WTC11 (cell line): ENCODE measurements at regions not wholly inside any gene's neighbourhood (a gene's known extent, or its start where the extent isn't known, plus 50 kb on each side); places are given as distances from the start of the nearest gene placed in this dataset.

ENCODE experiments used
- ATAC-seq: fragments of 200-7000 bp; cut with Tn5 transposase; 2 replicates; pipeline ENCODE4 v1.10.0; 2021; ENCODE audit warnings: mild to moderate bottlenecking, moderate library complexity
- CTCF ChIA-PET: fragments of 300-600 bp; sonication (Branson Sonifier 250); formaldehyde crosslinking; loops from one replicate; lab custom pipeline; 2021; ENCODE audit warnings: antibody characterized with exemption; lab: Charles Lee
- POLR2A ChIA-PET: fragments of 350-600 bp; sonication (Branson Sonifier 250); formaldehyde crosslinking; loops from one replicate; lab custom pipeline; 2021; ENCODE audit warnings: antibody characterized with exemption; lab: Charles Lee
- DNase-seq: peaks from one replicate; pipeline ENCODE4 v3.0.0; 2021; ENCODE audit warnings: low spot score
- H3K27ac Mint-ChIP-seq: 2 replicates; pipeline ENCODE4 v1.8.0; 2021; ENCODE audit warnings: mixed read lengths
- H3K27me3 Mint-ChIP-seq: 2 replicates; pipeline ENCODE4 v1.8.0; 2021; ENCODE audit warnings: low read depth, mild to moderate bottlenecking, moderate library complexity, mixed read lengths
- H3K36me3 Mint-ChIP-seq: 2 replicates; pipeline ENCODE4 v1.8.0; 2021; ENCODE audit warnings: mixed read lengths
- H3K4me1 Mint-ChIP-seq: 2 replicates; pipeline ENCODE4 v1.8.0; 2022; ENCODE audit warnings: mixed read lengths
- H3K4me3 Mint-ChIP-seq: 2 replicates; pipeline ENCODE4 v1.8.0; 2021; ENCODE audit warnings: mild to moderate bottlenecking, moderate library complexity, mixed read lengths
- H3K9me3 Mint-ChIP-seq: 2 replicates; pipeline ENCODE4 v1.8.0; 2021; ENCODE audit warnings: mixed read lengths
- CBFB ChIP-seq: sonication (generic); formaldehyde crosslinking; IDR thresholded peaks from 2 replicates; pipeline ENCODE4 v1.8.1; 2022; ENCODE audit warnings: mild to moderate bottlenecking, low read depth, missing genetic modification reagents
- CREB1 ChIP-seq: sonication (generic); formaldehyde crosslinking; IDR thresholded peaks from 2 replicates; pipeline ENCODE4 v1.8.0; 2023; ENCODE audit warnings: mild to moderate bottlenecking, missing genetic modification reagents
- FOXP1 ChIP-seq: sonication (generic); formaldehyde crosslinking; IDR thresholded peaks from 2 replicates; pipeline ENCODE4 v1.8.0; 2022; ENCODE audit warnings: missing genetic modification reagents, mild to moderate bottlenecking, moderate library complexity, borderline replicate concordance
- JUN ChIP-seq: sonication (generic); formaldehyde crosslinking; IDR thresholded peaks from 2 replicates; pipeline ENCODE4 v1.8.0; 2023; ENCODE audit warnings: mild to moderate bottlenecking, missing genetic modification reagents
- KAT7 ChIP-seq: sonication (generic); formaldehyde crosslinking; IDR thresholded peaks from 2 replicates; pipeline ENCODE4 v1.8.1; 2023; ENCODE audit warnings: missing genetic modification reagents, mild to moderate bottlenecking, borderline replicate concordance
- NR1H2 ChIP-seq: sonication (generic); formaldehyde crosslinking; IDR thresholded peaks from 2 replicates; pipeline ENCODE4 v1.9.0; 2021; ENCODE audit warnings: mild to moderate bottlenecking, moderate library complexity, missing genetic modification reagents
- OVOL2 ChIP-seq: fragments of 250-450 bp; sonication (Bioruptor Pico); IDR thresholded peaks from 2 replicates; pipeline ENCODE4 v1.9.0; 2021; ENCODE audit warnings: mild to moderate bottlenecking, borderline replicate concordance
- TCF7 ChIP-seq: sonication (generic); formaldehyde crosslinking; IDR thresholded peaks from 2 replicates; pipeline ENCODE4 v1.8.0; 2022; ENCODE audit warnings: mild to moderate bottlenecking, low read depth, missing genetic modification reagents, moderate library complexity
- TEAD4 ChIP-seq: sonication (generic); formaldehyde crosslinking; IDR thresholded peaks from 2 replicates; pipeline ENCODE4 v1.8.0; 2022; ENCODE audit warnings: mild to moderate bottlenecking, missing genetic modification reagents
- ZBTB21 ChIP-seq: sonication (generic); formaldehyde crosslinking; IDR thresholded peaks from 2 replicates; pipeline ENCODE4 v1.8.1; 2023; ENCODE audit warnings: mild to moderate bottlenecking, missing genetic modification reagents, borderline replicate concordance
- ZNF121 ChIP-seq: sonication (generic); formaldehyde crosslinking; IDR thresholded peaks from 2 replicates; pipeline ENCODE4 v1.8.0; 2023; ENCODE audit warnings: missing genetic modification reagents
- ZNF317 ChIP-seq: sonication (generic); formaldehyde crosslinking; IDR thresholded peaks from 2 replicates; pipeline ENCODE4 v1.8.1; 2023; ENCODE audit warnings: low read depth, mild to moderate bottlenecking, moderate library complexity, missing genetic modification reagents, borderline replicate concordance
- ZNF396 ChIP-seq: fragments of 250-450 bp; sonication (Bioruptor Pico); IDR thresholded peaks from 2 replicates; pipeline ENCODE4 v1.8.0; 2021; ENCODE audit warnings: mild to moderate bottlenecking, moderate library complexity, borderline replicate concordance
- TF ChIP-seq, protein P1 (sequence below): sonication (generic); formaldehyde crosslinking; IDR thresholded peaks from 2 replicates; pipeline ENCODE4 v1.8.1; 2022; ENCODE audit warnings: low read depth, missing genetic modification reagents, borderline replicate concordance
- TF ChIP-seq, protein P2 (sequence below): fragments of 250-450 bp; sonication (Bioruptor Pico); IDR thresholded peaks from 2 replicates; pipeline ENCODE4 v1.9.0; 2021; ENCODE audit warnings: mild to moderate bottlenecking
- TF ChIP-seq, protein P3 (sequence below): sonication (generic); formaldehyde crosslinking; IDR thresholded peaks from 2 replicates; pipeline ENCODE4 v1.8.1; 2023; ENCODE audit warnings: mild to moderate bottlenecking, missing genetic modification reagents
- TF ChIP-seq, protein P4 (sequence below): sonication (generic); formaldehyde crosslinking; IDR thresholded peaks from 2 replicates; pipeline ENCODE4 v1.8.0; 2022; ENCODE audit warnings: mild to moderate bottlenecking, missing genetic modification reagents
- TF ChIP-seq, protein P5 (sequence below): sonication (generic); formaldehyde crosslinking; IDR thresholded peaks from 2 replicates; pipeline ENCODE4 v1.8.1; 2023; ENCODE audit warnings: mild to moderate bottlenecking, moderate library complexity, missing genetic modification reagents
- TF ChIP-seq, protein P6 (sequence below): sonication (generic); formaldehyde crosslinking; IDR thresholded peaks from 2 replicates; pipeline ENCODE4 v1.8.0; 2023; ENCODE audit warnings: mild to moderate bottlenecking, missing genetic modification reagents
- TF ChIP-seq, protein P7 (sequence below): sonication (generic); formaldehyde crosslinking; conservative IDR thresholded peaks from 2 replicates; pipeline ENCODE4 v1.8.1; 2023; ENCODE audit warnings: mild to moderate bottlenecking, low read depth, missing genetic modification reagents, moderate library complexity

DNA sequence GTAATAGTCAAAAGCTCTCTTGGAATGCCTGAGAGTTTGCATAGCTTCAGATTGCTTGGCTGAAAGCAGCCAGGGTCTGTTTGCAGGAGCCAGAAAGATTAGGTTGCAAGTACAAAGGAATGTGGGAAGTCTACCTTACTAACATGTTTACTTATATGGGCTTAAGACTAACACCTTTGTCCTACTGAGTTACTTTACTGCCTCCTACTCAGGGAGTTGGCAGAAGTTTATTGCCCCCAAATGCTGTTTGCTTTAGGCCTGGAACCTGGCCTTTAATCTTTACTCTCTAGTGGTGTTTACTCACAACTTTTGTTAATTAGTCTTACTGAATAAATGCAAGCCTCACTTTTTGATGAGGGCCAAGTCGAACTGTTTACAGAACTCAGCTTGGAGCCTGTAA is 219.4 kb upstream of the ZC4H2 start:
- H3K27ac Mint-ChIP-seq, result no peak overlapping the region

DNA sequence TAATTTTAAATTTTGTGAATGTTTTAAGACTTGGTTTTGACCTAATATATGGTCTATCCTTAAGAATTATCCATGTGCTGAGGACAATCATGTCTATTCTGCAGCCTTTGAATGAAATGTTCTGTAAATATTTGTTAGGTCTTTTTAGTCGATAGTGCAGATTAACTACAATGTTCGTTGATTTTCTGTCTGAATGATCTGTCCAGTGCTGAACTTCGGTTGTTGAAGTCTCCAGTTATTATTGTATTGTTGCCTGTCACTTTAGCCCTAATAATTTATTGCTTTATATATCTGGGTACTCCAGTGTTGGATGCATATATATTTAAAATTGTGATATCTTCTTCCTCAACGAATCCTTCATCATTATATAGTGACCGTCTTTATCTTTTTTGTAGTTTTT is 218.3 kb upstream of the ZC4H2 start:
- Mint-ChIP-seq H3K27me3 (no peaks in the 10 kb centered on the region; the same call in 1 of the 2 replicates), H3K9me3 (no peaks in the 10 kb centered on the region), H3K4me1 (peaks cover 33% of the 10 kb centered on the region), H3K36me3 (no peaks in the 10 kb centered on the region), H3K4me3 (no peak overlapping the region), H3K27ac (no peak overlapping the region)
- ATAC-seq (no peak), DNase-seq (no peak)
- TF ChIP-seq ZNF121, result no peak
- no peak for TF ChIP-seq KAT7 (CRISPR knock-in tag)
- TF ChIP-seq, protein P1, sequence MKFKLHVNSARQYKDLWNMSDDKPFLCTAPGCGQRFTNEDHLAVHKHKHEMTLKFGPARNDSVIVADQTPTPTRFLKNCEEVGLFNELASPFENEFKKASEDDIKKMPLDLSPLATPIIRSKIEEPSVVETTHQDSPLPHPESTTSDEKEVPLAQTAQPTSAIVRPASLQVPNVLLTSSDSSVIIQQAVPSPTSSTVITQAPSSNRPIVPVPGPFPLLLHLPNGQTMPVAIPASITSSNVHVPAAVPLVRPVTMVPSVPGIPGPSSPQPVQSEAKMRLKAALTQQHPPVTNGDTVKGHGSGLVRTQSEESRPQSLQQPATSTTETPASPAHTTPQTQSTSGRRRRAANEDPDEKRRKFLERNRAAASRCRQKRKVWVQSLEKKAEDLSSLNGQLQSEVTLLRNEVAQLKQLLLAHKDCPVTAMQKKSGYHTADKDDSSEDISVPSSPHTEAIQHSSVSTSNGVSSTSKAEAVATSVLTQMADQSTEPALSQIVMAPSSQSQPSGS (CRISPR knock-in tag), result no peak
- TF ChIP-seq CREB1 (CRISPR knock-in tag), result no peak
- no peak for TF ChIP-seq NR1H2 (CRISPR knock-in tag)
- TF ChIP-seq CBFB, result no peak
- TF ChIP-seq ZNF396 (CRISPR knock-in tag), result no peak
- TF ChIP-seq, protein P2, sequence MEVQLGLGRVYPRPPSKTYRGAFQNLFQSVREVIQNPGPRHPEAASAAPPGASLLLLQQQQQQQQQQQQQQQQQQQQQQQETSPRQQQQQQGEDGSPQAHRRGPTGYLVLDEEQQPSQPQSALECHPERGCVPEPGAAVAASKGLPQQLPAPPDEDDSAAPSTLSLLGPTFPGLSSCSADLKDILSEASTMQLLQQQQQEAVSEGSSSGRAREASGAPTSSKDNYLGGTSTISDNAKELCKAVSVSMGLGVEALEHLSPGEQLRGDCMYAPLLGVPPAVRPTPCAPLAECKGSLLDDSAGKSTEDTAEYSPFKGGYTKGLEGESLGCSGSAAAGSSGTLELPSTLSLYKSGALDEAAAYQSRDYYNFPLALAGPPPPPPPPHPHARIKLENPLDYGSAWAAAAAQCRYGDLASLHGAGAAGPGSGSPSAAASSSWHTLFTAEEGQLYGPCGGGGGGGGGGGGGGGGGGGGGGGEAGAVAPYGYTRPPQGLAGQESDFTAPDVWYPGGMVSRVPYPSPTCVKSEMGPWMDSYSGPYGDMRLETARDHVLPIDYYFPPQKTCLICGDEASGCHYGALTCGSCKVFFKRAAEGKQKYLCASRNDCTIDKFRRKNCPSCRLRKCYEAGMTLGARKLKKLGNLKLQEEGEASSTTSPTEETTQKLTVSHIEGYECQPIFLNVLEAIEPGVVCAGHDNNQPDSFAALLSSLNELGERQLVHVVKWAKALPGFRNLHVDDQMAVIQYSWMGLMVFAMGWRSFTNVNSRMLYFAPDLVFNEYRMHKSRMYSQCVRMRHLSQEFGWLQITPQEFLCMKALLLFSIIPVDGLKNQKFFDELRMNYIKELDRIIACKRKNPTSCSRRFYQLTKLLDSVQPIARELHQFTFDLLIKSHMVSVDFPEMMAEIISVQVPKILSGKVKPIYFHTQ (CRISPR knock-in tag), result no peak
- TF ChIP-seq ZNF317 (CRISPR knock-in tag), result no peak
- TF ChIP-seq, protein P3, sequence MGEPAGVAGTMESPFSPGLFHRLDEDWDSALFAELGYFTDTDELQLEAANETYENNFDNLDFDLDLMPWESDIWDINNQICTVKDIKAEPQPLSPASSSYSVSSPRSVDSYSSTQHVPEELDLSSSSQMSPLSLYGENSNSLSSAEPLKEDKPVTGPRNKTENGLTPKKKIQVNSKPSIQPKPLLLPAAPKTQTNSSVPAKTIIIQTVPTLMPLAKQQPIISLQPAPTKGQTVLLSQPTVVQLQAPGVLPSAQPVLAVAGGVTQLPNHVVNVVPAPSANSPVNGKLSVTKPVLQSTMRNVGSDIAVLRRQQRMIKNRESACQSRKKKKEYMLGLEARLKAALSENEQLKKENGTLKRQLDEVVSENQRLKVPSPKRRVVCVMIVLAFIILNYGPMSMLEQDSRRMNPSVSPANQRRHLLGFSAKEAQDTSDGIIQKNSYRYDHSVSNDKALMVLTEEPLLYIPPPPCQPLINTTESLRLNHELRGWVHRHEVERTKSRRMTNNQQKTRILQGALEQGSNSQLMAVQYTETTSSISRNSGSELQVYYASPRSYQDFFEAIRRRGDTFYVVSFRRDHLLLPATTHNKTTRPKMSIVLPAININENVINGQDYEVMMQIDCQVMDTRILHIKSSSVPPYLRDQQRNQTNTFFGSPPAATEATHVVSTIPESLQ (CRISPR knock-in tag), result no peak
- TF ChIP-seq, protein P4, sequence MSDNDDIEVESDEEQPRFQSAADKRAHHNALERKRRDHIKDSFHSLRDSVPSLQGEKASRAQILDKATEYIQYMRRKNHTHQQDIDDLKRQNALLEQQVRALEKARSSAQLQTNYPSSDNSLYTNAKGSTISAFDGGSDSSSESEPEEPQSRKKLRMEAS (CRISPR knock-in tag), result no peak
- TF ChIP-seq, protein P5, sequence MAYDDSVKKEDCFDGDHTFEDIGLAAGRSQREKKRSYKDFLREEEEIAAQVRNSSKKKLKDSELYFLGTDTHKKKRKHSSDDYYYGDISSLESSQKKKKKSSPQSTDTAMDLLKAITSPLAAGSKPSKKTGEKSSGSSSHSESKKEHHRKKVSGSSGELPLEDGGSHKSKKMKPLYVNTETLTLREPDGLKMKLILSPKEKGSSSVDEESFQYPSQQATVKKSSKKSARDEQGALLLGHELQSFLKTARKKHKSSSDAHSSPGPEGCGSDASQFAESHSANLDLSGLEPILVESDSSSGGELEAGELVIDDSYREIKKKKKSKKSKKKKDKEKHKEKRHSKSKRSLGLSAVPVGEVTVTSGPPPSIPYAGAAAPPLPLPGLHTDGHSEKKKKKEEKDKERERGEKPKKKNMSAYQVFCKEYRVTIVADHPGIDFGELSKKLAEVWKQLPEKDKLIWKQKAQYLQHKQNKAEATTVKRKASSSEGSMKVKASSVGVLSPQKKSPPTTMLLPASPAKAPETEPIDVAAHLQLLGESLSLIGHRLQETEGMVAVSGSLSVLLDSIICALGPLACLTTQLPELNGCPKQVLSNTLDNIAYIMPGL (CRISPR knock-in tag), result no peak
- ChIA-PET CTCF (no interaction called here), POLR2A (no interaction called here)

More for the DNA sequence above, 219.4 kb upstream of the ZC4H2 start:
- CTCF ChIA-PET, result interaction anchor here (2.7 kb wide), 1 partner anchor 161 kb away, joined by 19 read pairs; the partner anchor contains the start of gene ZC3H12B
- peaks cover 33% of the 10 kb centered on the region for H3K4me1 Mint-ChIP-seq
- POLR2A ChIA-PET, result interaction anchor here (2.2 kb wide), 1 partner anchor 161 kb away, joined by 7 read pairs; the partner anchor contains the start of gene ZC3H12B
- ATAC-seq, result no peak
- H3K4me3 Mint-ChIP-seq, result peak overlapping the region; percentile 57
- no peaks in the 10 kb centered on the region for H3K36me3 Mint-ChIP-seq
- no peak for DNase-seq
- TF ChIP-seq ZBTB21 (CRISPR knock-in tag) (no peak), OVOL2 (CRISPR knock-in tag) (no peak), TEAD4 (no peak), TCF7 (CRISPR knock-in tag) (no peak), JUN (CRISPR knock-in tag) (no peak), FOXP1 (CRISPR knock-in tag) (no peak)
- TF ChIP-seq, protein P6, sequence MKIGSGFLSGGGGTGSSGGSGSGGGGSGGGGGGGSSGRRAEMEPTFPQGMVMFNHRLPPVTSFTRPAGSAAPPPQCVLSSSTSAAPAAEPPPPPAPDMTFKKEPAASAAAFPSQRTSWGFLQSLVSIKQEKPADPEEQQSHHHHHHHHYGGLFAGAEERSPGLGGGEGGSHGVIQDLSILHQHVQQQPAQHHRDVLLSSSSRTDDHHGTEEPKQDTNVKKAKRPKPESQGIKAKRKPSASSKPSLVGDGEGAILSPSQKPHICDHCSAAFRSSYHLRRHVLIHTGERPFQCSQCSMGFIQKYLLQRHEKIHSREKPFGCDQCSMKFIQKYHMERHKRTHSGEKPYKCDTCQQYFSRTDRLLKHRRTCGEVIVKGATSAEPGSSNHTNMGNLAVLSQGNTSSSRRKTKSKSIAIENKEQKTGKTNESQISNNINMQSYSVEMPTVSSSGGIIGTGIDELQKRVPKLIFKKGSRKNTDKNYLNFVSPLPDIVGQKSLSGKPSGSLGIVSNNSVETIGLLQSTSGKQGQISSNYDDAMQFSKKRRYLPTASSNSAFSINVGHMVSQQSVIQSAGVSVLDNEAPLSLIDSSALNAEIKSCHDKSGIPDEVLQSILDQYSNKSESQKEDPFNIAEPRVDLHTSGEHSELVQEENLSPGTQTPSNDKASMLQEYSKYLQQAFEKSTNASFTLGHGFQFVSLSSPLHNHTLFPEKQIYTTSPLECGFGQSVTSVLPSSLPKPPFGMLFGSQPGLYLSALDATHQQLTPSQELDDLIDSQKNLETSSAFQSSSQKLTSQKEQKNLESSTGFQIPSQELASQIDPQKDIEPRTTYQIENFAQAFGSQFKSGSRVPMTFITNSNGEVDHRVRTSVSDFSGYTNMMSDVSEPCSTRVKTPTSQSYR (CRISPR knock-in tag), result no peak
- TF ChIP-seq, protein P7, sequence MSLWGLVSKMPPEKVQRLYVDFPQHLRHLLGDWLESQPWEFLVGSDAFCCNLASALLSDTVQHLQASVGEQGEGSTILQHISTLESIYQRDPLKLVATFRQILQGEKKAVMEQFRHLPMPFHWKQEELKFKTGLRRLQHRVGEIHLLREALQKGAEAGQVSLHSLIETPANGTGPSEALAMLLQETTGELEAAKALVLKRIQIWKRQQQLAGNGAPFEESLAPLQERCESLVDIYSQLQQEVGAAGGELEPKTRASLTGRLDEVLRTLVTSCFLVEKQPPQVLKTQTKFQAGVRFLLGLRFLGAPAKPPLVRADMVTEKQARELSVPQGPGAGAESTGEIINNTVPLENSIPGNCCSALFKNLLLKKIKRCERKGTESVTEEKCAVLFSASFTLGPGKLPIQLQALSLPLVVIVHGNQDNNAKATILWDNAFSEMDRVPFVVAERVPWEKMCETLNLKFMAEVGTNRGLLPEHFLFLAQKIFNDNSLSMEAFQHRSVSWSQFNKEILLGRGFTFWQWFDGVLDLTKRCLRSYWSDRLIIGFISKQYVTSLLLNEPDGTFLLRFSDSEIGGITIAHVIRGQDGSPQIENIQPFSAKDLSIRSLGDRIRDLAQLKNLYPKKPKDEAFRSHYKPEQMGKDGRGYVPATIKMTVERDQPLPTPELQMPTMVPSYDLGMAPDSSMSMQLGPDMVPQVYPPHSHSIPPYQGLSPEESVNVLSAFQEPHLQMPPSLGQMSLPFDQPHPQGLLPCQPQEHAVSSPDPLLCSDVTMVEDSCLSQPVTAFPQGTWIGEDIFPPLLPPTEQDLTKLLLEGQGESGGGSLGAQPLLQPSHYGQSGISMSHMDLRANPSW (CRISPR knock-in tag), result no peak
- no peaks in the 10 kb centered on the region; the same call in 1 of the 2 replicates for H3K27me3 Mint-ChIP-seq
- H3K9me3 Mint-ChIP-seq, result no peaks in the 10 kb centered on the region
